Endothelial cell of umbilical vein (primary cell): ENCODE measurements at regions not wholly inside any gene's neighbourhood (a gene's known extent, or its start where the extent isn't known, plus 50 kb on each side); places are given as distances from the start of the nearest gene placed in this dataset.

Source experiments
- CTCF ChIP-seq, 2 donors: IDR thresholded peaks; 1 replicate in 1 of 2; 2 replicates in 1 of 2; pipeline ENCODE4 v1.5.1; 2011; ENCODE audit warnings: low read length in 2 of 2, mild to moderate bottlenecking in 2 of 2, moderate library complexity in 2 of 2, control low read depth in 1 of 2, inconsistent platforms in 1 of 2, low read depth in 1 of 2; ENCODE audit not compliant: insufficient read depth in 1 of 2; ENCODE audit errors: extremely low read depth in 1 of 2
- EZH2 ChIP-seq: IDR thresholded peaks from 2 replicates; pipeline ENCODE4 v1.6.1; 2012; ENCODE audit warnings: borderline replicate concordance, low read depth, mild to moderate bottlenecking, moderate library complexity, low read length, inconsistent platforms; ENCODE audit not compliant: severe bottlenecking
- FOS ChIP-seq: IDR thresholded peaks from 2 replicates; pipeline ENCODE4 v1.6.1; 2011; ENCODE audit warnings: mild to moderate bottlenecking, low read length, moderate library complexity, borderline replicate concordance; ENCODE audit not compliant: insufficient read depth
- GATA2 ChIP-seq: IDR thresholded peaks from 2 replicates; pipeline ENCODE4 v1.7.0; 2011; ENCODE audit warnings: low read depth, mild to moderate bottlenecking, moderate library complexity, mixed read lengths, low read length; ENCODE audit not compliant: insufficient read length, insufficient read depth
- JUN ChIP-seq: IDR thresholded peaks from 2 replicates; pipeline ENCODE4 v1.6.1; 2011; ENCODE audit warnings: borderline replicate concordance, low read depth; ENCODE audit not compliant: insufficient read length, insufficient read depth
- MAX ChIP-seq: IDR thresholded peaks from 2 replicates; pipeline ENCODE4 v1.6.1; 2011; ENCODE audit not compliant: insufficient read depth, insufficient read length
- MYC ChIP-seq: IDR thresholded peaks from one replicate; pipeline ENCODE4 v1.6.1; 2011; ENCODE audit warnings: mild to moderate bottlenecking, low read depth, low read length
- POLR2A ChIP-seq: IDR thresholded peaks from 2 replicates; pipeline ENCODE4 v1.6.1; 2012; ENCODE audit warnings: low read depth, mild to moderate bottlenecking, control low read depth, low read length
- POLR2AphosphoS5 ChIP-seq: IDR thresholded peaks from 2 replicates; pipeline ENCODE4 v1.6.1; 2012; ENCODE audit warnings: low read depth, mild to moderate bottlenecking, control low read depth, low read length, moderate library complexity; ENCODE audit not compliant: insufficient read depth

GRCh38 chr7:19215412-19215811, 70.2 kb upstream of the FERD3L start:
- TF ChIP-seq CTCF (IDR thresholded peaks at IDR 0.05; ENCODE audit: extremely low read depth in 1 of 2, insufficient read depth in 1 of 2, low read depth in 1 of 2, low read length in 2 of 2) = no peak
- no peak for TF ChIP-seq POLR2AphosphoS5
- no peak for TF ChIP-seq POLR2A
- no peak for TF ChIP-seq EZH2
- no peak for TF ChIP-seq MAX
- TF ChIP-seq GATA2 = no peak
- no peak for TF ChIP-seq MYC
- TF ChIP-seq JUN = no peak
- TF ChIP-seq FOS = no peak
